OCI-LY3 (cell line): ENCODE measurements at regions not wholly inside any gene's neighbourhood (a gene's known extent, or its start where the extent isn't known, plus 50 kb on each side); places are given as distances from the start of the nearest gene placed in this dataset.

Experiments used
- CTCF ChIP-seq: fragments of 200-600, 300-600 bp; sonication (generic); IDR thresholded peaks from 2 replicates; pipeline ENCODE4 v1.5.1; 2014; ENCODE audit warnings: antibody characterized with exemption, low read length, low read depth
- EZH2phosphoT487 ChIP-seq: fragments of 200-600 bp; shearing (Covaris generic); IDR thresholded peaks from 2 replicates; pipeline ENCODE4 v1.6.1; 2018; ENCODE audit warnings: antibody characterized with exemption, mixed run types, low read depth

GRCh38 chr16:72372087-72373045 lies 200.4 kb upstream of the PMFBP1 start:
- TF ChIP-seq CTCF (no peak), EZH2phosphoT487 (no peak)
